ENCODE measurements at regions not wholly inside any gene's neighbourhood (a gene's known extent, or its start where the extent isn't known, plus 50 kb on each side); places are given as distances from the start of the nearest gene placed in this dataset.

DNA sequence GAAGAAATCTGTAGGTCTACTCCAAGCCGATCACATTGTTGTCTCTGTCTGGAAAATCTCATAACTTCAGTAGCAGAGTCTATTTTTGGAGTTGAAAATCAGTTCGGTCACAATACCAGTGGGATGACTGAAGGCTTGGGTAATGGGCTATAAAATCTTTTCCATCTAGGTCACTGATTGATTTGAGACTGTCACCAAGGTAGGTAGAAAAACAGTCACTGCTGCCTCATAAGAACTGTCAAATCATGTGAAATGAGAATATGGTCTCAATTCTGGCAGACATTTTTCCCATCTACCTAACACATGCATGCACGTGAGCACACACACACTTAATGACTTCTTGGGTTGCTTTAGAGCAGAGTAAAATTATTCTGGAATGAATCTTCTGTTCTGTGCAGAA lies 1162.8 kb upstream of the CITED2 start:
- TF ChIP-seq ZNF274 (IDR thresholded peaks at IDR 0.05; ENCODE audit: low read depth, low read length) (no peak), YY1 (IDR thresholded peaks at IDR 0.05; ENCODE audit: insufficient read depth, insufficient read length) (no peak), SUZ12 (IDR thresholded peaks at IDR 0.05; ENCODE audit: extremely low read depth, insufficient read depth, insufficient read length) (no peak)
